Keratinocyte (primary cell): ENCODE measurements at regions not wholly inside any gene's neighbourhood (a gene's known extent, or its start where the extent isn't known, plus 50 kb on each side); places are given as distances from the start of the nearest gene placed in this dataset.

Experiments
- CTCF ChIP-seq, 3 experiments: IDR thresholded peaks in 1 of 3; conservative IDR thresholded peaks in 1 of 3; optimal IDR thresholded peaks in 1 of 3; 2 replicates in 2 of 3; 3 replicates in 1 of 3; pipeline versions ENCODE3 to v1.5.1; 2011; ENCODE audit warnings: low read length in 3 of 3, mild to moderate bottlenecking in 3 of 3, moderate library complexity in 2 of 3, control low read depth in 1 of 3, inconsistent platforms in 1 of 3; ENCODE audit not compliant: insufficient read depth in 2 of 3; ENCODE audit errors: extremely low read depth in 1 of 3
- EZH2 ChIP-seq: IDR thresholded peaks from one replicate; pipeline ENCODE4 v1.6.1; 2012; ENCODE audit warnings: inconsistent platforms, mild to moderate bottlenecking, low read length, moderate library complexity

GRCh38 chr2:19642501-19642900, 259.3 kb downstream of the TTC32 start:
- TF ChIP-seq CTCF (optimal IDR thresholded peaks at IDR 0.05 in 1 of 3, IDR thresholded peaks at IDR 0.05 in 1 of 3, conservative IDR thresholded peaks at IDR 0.05 in 1 of 3; ENCODE audit: extremely low read depth in 1 of 3, insufficient read depth in 2 of 3, low read length in 3 of 3), result no peak
- TF ChIP-seq EZH2, result no peak
